ENCODE measurements at regions not wholly inside any gene's neighbourhood (a gene's known extent, or its start where the extent isn't known, plus 50 kb on each side); places are given as distances from the start of the nearest gene placed in this dataset.

GRCh38 chr1:187047298-187047697 lies 218.5 kb downstream of the PLA2G4A start:
- TF ChIP-seq CTCF (IDR thresholded peaks at IDR 0.05) (no peak), POLR2A (IDR thresholded peaks at IDR 0.05) (no peak)

Measured in esophagus squamous epithelium (tissue), 4 donors.